ENCODE measurements at regions not wholly inside any gene's neighbourhood (a gene's known extent, or its start where the extent isn't known, plus 50 kb on each side); places are given as distances from the start of the nearest gene placed in this dataset.

- no peak for TF ChIP-seq CTCF (IDR thresholded peaks at IDR 0.05)
- TF ChIP-seq POLR2A (IDR thresholded peaks at IDR 0.05) = no peak
Measured at GRCh38 chr7:68613405-68613804, 984.9 kb upstream of the AUTS2 start.
